Amniotic epithelial cell (primary cell): ENCODE measurements at regions not wholly inside any gene's neighbourhood (a gene's known extent, or its start where the extent isn't known, plus 50 kb on each side); places are given as distances from the start of the nearest gene placed in this dataset.
"Not testable (repeated sequence)": the region's sequence is repeated elsewhere in the genome, so short reads cannot be mapped to it uniquely, and the experiment has no call there.

Experiments used
- DNase-seq: peaks from one replicate; pipeline ENCODE4 v3.0.0-alpha.2; 2010; ENCODE audit warnings: low read depth

DNA sequence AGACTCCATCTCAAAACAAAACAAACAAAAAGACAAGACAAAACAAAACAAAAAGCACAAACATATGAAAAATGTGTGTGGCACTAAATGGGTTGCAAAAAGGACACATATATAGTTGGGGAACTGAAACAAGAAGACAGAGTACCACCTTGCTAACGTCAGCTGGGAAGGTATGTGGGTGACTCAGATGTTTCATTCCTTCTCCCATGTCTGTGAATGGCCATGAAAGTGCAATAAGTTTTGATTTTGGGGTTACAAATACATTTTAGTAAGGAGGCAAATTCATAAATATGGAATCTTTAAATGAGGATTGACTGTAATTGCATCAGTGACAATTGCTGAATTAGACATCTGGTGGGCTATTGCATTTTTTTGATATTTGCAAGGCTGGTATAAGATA, 81.6 kb upstream of the KLF4 start:
- DNase-seq, result no peak

DNA sequence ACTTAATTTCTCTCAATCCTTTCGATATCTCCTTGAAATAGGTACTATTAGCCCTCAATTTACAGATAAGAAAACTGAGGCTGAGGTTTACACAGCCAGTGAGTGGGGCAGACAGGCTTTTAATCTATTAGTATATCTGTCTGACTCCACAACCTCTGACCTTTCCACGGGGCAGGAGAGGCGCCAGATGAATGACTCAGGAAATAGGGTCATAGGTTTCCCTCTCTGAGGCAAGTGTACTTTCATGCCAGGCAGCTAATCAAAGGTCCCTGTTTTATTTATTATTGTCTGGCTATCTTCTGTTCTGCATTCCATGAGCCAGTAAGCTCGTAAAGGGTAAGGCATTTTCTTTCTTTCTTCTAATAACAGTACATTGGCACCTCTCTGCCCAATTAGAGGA, 79.6 kb upstream of the KLF4 start:
- DNase-seq, result peak; percentile 50

DNA sequence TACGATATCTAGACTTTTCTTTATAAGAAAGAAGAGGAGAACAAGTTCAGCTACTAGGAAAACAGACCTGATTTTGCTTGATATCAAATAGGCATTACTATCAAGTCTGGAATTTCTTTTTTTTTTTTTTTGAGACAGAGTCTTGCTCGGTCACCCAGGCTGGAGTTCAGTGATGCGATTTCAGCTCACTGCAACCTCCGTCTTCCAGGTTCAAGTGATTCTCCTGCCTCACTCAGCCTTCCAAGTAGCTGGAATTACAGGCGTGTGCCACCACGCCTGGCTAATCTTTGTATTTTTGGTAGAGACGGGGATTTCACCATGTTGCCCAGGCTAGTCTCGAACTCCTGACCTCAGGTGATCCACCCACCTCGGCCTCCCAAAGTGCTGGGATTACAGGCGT, 78.8 kb upstream of the KLF4 start:
- DNase-seq, result not testable (repeated sequence)

DNA sequence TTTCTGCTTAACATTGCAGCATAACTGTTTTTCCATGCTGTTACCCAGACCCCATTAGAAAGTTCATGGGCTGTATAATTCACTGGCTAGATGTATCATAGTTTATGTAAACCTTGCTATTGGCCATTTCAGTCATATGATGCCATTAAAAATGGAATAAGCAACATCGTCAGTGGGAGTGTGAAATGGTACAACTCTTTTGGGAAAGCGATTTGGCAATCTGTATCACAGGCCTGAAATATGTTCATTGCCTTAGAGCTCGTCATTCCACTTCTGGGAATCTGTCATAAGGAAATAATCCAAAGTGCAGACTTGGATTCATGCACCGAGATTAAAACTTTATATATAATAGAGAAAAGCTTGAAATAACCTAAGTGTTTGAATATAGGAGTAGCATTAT, 77.9 kb upstream of the KLF4 start:
- DNase-seq, result no peak

DNA sequence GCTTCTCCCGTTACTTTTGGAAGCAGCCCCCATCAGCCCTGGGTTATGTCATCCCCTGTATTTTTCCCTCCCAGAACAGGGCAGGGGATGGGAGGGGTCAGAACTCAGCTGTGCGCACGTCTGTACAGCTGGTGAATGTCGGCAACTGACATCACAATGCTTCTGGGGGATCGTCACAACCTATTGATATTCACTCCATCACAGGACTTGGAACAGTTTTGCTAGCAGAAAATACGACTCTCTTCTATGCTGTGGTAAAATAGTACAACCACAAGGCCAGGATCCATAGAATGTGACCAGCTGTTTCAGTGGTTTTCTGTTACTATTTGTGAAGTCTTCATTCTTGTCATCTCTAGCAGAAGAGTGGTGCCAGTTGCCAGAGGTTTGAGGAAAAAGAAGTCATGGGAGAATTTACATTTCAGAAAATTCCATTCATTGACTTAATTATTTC, 77.1 kb upstream of the KLF4 start:
- DNase-seq, result no peak

DNA sequence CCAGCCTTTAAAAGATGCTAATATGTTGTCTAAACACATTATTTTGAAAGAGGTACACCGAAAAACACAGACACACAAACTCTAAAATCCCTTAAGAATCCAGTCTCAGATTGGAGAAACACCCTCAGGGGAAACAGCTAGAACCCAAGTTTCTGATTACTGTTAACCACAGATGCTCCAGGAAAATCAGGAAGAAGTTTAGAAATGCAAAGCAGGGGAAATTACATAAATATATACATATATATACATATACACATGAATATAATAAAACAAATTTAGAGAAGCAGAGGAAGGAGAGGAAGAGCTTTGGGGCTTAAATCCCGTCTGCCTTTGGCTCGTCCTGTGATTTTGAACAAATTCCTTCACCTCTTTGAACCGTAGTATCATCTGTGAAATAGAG, 73.2 kb upstream of the KLF4 start:
- DNase-seq, result no peak

DNA sequence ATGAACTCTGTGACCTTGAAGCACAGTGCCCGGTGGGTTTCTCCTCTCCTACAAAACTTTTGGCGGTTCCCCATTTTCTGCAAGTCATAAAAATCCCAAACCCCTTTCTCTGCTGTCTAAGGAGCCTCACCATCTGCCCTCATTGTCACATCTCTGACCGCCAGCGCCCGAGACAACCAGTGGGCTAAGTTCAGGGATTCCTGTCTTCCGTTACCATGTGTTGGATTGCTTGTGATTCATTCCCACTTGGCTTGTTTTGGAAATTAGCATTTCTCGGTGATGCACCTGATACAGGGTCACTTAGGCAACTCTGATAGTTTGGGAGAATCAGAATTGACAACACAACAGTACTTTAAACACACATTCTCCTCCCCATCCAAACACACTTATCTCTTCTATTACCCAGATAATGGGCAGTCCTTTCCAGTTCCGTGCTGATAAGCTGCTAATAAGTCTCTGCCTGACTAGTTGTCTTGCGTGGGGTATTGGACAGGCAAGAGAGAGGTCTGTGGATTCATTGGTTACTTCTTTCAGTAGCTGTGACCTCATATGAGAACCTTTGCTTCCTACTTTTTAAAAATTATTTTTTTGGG, 70.0 kb upstream of the KLF4 start:
- DNase-seq, result peak; percentile 51

DNA sequence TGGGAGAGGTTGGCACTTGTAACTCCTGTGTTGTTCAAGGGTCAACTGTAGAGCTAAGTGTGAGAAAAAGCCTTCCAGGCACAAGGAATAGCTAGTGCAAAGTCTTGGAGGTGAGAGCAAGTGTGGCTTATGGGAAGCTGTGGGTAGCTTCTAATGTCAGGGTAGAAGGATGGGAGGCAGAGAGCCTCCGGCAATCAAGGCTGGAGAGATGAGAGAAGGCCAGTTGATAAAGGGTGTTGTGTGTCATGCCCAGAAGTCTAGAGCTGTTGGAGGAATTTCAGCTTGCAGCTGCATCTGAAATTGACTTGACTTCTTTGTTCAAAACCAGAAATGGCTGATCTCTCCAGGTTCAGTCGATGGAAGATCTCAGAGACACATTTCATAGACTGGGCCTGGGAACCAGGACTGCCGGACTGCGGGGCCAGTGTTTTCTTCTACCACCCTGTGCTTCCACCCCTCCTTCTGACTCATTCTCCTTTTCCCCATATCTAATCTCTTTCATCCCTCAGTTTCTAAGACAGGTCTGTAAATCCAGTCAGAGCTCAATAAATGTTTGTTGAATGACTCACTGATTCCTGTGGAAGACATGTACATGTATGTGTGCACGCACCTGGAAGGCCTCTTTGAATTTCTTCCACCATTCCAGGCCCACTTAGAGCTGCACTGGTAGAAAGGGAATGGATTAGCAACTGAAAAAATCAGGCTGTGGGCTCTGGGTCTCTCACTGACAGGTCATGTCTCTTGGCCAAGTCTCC, 67.8 kb upstream of the KLF4 start:
- DNase-seq, result peak; percentile 93

DNA sequence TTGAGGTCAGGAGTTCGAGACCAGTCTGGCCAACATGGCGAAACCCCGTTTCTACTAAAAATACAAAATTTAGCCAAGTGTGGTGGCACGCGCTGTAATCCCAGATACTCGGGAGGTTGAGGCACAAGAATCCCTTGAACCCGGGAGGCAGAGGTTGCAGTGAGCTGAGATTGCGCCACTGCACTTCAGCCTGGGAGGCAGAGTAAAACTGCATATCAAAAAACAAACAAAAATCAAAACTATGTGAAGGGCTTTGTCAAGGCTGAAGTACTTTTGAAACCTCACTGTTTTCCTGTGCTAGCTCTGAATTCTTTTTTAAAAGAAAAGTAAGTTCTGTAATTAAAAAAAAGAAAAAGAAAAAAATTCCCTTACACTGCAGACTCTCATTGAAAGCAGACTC, 65.1 kb upstream of the KLF4 start:
- no peak for DNase-seq

DNA sequence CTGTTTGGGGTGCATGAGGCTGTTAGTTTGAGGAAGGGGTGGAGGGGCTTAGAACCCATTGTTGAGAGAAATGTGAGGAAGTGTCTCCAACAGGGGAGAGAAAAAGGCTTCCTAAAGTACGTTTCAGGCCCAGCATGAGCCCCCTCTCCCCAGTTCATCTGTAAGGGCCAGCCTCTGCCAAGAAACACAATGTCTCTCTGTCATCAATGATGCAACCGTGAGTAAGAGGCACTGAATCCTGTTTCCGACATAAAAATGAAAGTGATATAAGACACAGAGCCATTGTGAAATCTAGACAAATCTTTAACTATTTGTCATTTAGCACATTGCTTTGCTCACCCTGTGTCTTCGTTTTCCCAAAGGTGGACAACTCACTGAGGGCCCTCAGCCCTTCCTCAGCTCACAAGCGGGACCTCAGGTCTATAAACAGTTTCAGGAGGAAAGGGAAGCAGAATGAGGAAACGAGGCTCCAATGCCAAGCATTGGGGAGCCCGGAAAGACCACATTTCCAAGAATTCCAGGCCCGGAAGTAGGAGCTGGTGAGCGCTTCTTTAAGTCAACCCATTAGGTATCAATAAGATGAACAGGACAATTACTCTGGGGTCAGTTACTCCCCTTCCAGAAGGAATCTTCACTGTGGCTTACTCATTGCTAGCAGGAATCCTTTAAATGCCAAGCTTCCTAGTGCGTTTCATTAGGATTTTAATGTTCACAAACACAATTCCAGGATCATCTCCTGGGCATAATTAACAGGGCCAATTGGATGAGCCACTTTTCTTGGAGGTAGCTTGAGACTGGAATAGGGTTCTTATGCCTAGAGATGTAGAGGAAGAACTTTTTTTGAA, 59.0 kb upstream of the KLF4 start:
- peak; percentile 93 for DNase-seq

DNA sequence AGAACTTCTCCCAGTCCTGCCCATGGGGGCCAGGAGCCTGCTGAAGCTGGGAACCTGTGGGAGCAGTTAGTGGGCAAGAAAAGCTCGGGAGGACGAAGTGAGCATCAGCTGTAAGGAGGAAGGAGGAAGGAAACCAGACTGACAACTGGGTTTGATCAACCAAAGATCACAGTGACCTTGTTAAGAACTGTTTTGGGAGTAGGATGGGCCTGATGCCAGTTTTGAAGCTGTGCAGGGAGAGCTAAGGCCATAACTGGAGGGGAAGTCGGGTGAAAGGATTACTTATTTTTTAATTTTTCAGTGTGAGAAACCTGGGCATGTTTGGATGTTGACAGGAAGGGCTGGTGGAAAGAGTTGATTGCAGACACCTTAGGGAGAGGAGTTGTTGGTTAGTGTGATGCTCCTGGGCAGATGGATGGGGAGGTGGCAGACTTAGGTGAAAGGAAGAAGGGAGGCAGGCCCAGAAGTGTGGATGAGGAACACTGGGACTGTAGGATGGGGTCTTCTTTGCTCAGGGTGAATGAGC, 58.3 kb upstream of the KLF4 start:
- no peak for DNase-seq

DNA sequence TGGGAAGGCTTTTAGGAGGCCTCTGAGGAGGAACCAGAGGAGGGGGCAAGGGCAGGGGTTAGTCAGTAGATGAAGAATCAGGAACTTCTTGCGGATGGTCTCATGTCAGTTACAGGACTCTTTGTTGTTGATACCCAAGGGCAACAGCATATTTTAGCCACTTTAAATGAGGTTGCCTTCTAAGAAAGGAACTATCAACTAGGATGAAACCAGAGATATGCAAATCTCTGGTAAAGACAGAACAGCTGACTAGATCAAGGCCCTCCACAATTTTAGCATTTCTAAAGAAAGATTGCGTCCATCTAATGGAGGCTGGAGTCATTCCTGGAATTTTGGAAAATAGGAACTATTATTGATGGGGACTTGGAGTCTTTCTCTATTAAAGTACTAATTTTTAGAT, 57.7 kb upstream of the KLF4 start:
- DNase-seq, result no peak

DNA sequence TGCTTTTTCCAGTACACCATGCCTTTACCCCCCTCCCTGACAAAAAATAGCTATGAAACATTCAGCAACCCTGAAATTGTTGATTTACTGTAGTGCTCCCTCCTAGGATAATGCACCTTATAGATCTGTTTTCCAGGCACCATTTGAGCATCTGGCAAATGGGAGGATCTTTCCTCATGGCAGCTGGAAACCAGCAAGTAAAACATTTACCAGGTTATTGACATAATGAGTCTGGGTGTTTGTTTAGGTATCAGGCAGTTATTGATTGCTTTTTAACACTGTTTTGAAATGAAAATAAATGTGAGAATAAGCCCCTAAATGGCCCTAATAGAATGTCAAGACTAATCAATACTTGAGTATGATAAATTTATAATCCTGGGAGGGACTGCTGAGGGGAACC, 57.3 kb upstream of the KLF4 start:
- no peak for DNase-seq

DNA sequence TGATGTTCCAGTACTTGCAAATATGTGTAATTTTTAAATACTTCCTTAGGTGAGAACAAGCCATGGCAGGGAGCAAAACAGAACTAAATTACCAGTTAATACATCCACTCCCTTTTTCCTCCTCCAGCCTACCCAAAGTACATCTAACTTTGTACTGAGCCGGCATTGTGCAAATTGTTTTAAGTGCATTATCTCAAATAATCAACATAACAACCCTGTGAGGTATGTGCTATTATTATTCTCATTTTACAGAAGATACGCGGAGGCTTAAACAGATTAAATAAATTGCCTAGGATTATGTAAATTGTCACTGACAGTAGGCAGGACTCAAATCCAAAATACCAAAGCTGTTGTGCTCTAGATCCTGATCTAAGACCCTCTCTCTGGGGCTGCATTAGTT, 55.5 kb upstream of the KLF4 start:
- DNase-seq, result peak; percentile 25

DNA sequence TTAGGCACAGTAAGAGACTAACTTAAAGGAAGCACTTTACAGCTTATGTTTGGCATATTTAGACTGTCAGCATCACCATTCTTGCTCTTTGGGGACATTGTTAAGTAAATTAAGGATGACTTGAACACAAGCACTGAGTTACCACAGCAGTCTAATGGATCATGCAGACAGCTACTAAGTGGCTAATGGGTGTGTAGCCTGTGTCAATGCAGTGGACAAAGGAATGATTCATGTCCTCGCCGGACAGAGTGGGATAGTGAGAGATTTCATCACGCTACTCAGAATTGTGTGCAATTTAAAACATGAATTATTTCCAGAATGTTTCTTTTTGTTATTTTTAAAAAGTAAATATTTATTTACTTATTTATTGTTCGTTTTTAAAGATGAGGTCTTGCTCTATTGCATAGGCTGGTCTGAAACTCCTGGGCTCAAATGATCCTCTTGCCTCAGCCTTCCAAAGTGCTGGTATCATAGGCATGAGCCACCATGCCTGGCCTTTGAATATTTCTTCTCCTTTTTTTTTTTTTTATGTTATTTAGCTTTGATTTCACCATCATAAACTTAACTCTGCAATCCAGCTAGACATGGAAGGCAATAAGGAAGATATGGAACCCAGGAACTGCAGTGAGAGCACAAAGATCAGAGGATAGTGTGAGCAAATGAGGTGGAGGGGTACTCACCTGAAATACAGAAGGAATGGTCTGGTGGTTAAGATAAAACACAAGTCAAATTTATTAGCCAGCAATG, 53.0 kb upstream of the KLF4 start:
- DNase-seq, result no peak

DNA sequence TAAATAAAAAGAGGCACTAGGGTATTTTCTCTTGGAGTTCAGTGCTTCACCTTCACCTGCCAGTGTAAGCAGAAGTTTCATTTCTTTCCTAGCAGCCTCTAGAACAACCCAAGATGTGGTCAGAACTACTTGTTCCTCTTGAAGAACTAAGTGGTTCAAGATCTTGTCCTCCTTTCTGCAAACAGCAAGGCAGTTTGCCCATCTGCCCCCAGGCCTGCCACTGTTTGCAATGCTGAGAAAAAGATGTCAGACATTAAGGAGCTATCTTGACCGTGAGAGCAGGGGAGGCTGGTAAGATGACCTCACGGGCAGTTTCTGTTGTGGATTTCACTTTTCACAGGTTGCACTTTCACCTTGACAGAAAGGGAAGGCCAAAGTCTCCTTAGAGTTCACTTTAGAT, 52.0 kb upstream of the KLF4 start:
- DNase-seq, result no peak

DNA sequence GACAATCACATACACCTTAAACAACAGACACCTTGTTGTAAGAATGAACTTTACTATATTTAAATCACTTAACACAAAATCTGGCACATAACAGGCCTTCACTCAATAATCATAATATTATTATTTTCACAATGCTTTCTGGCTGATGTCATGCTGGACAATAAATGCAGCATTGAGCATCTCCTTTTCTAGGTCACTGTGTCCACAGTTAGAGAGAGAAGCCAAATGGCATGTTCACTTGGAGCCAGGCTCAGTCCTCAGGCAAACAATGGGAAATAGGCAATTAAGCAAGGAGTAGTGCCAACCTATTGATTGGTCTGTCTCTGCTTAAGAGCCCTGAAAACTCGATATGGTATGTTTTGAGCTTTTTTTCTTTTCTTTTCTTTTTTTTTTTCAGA, 50.6 kb upstream of the KLF4 start:
- no peak for DNase-seq

DNA sequence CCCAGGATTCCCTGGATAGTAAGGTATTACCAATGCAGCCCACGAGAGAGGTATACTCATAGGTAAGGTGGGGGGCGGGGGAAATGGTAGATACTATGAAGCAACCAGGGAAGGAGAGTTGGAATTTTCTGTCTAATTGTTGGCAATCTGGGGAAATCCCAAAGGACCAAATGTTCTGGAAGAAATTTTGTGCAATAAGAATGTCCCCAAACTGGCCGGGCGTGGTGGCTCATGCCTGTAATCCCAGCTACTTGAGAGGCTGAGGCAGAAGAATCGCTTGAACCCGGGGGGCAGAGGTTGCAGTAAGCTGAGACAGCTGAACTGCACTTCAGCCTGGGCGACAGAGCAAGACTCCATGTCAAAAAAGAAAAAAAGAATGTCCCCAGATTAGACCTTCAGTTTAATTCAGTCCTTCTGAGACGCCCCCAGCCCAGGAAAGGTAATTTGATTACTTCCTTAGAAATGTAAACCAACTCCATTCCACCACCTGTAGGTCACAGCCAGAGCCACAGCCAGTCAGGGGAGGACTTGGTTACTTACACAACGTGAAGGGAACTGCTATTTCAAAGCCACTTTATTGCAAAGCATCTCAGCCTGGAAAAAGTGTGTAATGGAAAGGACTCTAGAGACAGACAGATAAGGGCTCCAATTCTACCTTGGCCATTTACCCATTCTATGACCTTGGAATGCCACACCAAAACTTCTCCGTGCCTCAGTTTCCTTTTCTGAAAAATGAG, 50.0 kb upstream of the KLF4 start:
- no peak for DNase-seq
